HG02610 (cell line): ENCODE measurements at regions not wholly inside any gene's neighbourhood (a gene's known extent, or its start where the extent isn't known, plus 50 kb on each side); places are given as distances from the start of the nearest gene placed in this dataset.

Experiments used
- ATAC-seq: cut with Tn5 transposase; IDR thresholded peaks from one replicate; pipeline ENCODE4 v1.9.1; 2021; ENCODE audit warnings: mild to moderate bottlenecking, moderate library complexity; ENCODE audit not compliant: unreplicated experiment

DNA sequence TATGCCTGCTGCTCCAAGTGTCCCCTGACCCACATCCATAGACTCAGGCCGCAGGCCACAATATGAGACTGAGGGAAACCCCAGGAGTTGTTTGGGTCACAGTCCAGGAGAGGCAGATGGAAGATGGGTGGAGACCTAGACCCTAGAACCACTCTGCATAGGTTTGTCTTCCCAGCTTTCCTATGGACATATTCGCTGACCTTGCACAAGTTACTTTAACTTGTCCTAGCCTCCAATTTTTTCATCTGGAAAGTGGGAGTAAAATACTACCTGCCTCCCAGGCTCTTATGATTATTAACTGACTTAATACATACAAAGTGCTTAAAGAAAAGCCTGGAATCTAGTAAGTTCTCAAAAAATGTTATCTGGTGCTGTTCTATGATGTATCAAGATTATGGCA, 157.1 kb upstream of the IFNG-AS1 start:
- no peak for ATAC-seq

DNA sequence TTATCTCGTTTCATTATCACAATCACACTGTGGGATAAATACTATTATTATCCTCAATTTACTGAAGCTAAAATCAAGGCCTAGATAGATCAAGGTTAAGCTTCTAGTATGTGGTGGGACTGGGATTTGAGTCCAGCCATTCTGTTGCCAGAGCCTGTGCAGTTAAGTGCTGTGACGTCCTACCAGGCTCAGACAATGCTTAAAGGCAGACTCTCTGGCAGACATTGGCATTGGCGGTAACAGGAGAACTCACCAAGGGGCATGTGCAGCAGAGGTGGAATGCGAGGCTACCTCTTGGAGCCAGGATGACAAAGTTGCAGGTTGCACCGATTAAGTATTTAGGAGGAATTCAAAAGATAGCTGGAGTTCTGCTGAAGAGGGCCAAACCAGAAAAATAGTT, 155.6 kb upstream of the IFNG-AS1 start:
- ATAC-seq, result no peak

DNA sequence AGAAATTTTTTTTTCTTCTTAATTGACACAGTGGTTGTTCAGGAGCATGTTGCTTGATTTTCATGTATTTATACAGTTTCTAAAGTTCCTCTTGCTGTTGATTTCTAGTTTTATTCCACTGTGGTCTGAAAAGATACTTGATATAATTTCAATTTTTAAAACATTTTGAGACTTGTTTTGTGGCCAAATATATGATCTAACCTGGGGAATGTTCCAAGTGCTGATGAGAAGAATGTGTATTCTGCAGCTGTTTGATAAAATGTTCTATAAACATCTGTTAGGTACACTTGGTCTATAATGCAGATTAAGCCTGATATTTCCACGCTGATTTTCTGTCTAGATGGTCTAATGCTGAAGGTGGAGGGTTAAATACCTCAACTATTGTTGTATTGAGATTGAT, 151.4 kb upstream of the IFNG-AS1 start:
- ATAC-seq, result no peak

DNA sequence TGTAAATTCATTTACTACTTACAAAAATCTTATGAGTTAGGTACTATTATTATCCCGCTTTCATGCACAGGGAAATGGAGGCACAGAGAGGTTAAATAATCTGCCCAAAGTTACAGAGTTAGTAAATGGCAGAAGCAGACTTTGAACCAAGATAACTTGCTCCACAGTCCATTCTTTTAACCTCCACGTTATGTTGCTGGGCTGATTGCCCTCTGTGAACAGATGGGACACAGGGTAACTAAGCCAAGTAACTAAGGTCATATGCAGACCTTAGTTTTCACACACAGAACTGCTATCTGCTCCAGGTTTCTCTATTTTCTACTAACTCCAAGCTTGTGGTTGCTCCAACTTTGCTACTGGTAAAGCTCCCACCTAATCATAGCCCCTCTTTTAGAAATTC, 147.1 kb upstream of the IFNG-AS1 start:
- ATAC-seq, result no peak

DNA sequence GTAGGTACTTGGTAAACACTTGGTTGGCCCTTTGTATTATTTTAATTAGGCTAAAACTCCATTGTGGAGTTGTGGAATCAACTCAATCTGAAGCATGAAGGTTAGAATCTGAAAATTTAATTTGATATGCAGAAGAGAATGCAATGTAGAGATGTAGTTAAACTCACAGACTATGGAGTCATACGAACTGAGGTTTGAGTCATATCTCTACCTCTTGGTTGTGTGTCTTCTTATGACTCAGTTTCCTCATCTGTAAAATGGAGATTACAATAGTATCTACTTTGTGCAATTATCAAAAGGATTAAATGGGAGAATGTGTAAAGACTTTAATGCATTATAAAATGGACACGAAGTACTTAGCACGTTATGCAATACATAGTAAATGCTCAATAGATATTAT, 146.0 kb upstream of the IFNG-AS1 start:
- no peak for ATAC-seq

DNA sequence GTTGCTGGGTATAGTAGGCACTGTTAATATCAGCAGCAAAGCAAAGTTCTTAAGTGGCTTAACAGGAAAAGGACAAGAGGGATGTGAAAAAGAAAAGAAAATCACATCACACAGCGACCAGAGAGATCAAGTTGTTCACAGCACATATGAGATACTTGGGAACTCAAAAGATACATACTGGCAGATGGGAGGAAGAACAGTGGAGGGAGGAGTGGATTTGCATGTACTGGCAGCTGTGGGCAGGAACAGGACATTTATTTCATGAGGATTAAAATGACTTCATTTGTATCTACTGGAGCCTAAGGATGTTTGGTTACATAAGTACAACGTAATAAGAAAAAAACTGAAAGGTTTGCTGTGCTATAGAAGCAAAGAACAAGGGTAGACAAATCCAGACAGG, 136.5 kb upstream of the IFNG-AS1 start:
- no peak for ATAC-seq

DNA sequence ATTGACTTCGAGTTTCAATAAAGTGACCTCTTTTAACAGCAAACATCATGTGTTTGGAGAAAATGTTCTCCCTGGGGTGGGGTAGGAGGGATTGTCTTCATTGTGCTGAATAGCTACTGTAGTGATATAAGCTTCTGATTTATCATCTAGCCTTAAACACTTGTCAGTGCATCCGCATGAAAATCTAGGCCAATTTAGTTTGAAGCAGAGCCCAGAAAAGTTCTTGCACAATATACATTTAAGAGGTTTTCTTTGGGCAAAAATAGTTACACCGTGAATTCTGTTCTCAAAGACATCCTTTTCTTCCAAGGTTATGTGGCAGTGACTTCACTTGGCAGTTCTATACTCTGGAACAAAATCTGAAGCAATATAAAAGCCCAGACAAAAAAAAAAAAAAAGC, 136.0 kb upstream of the IFNG-AS1 start:
- no peak for ATAC-seq

DNA sequence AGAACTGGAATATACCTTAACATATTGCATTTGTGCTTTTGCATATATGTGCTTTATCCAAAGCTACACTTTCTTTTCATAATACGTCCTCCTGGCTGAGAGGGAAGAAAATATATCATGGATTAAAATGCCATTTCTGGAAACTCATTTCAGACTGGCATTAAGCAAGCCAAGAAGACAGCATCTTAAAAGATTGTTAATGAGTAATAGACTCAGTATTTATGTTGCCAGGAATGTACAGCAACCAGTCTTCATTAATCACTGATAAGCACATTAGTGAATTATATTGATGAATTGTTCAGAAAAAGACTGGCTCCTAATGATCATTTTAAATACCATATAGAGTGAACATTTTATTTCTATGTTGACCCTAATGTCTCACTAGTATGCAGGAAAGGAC, 134.9 kb upstream of the IFNG-AS1 start:
- ATAC-seq, result no peak

DNA sequence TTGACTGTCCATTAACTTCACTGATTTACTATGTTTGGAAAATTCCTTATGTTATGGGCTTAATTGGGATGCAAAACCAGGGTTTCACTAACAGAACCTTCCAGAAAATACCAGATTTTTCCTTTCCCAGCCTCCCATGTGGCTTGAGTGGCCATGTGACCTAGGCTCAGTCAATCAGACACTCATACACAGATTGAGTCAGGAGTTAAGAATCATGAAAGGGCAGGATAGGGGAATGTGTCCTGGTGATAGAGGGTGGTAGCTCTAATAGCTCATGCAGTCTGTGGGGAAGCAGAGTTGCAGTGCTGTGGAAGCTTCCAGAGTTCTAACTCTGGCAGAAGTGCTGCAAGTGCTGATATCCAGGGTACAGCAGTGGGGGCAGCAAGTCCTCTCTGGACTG, 134.1 kb upstream of the IFNG-AS1 start:
- ATAC-seq, result no peak

DNA sequence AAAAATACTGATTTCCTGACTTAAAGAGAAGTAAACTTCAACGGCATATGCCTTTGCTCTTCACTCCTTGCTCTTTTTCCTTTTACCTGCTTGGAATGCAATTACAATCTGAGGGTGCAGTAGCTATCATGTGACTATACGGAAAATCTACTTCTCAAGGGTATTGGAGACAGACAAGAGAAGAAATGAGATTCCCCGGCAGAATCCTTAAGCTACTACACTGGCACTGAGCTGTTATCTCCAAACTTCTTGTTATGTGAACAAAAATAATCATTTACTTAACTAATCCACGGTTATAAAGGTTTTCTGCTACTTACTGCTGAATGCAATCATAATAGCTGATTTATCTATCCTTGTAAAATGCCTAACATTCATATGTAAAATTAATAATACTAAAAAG, 118.0 kb upstream of the IFNG-AS1 start:
- ATAC-seq, result no peak

DNA sequence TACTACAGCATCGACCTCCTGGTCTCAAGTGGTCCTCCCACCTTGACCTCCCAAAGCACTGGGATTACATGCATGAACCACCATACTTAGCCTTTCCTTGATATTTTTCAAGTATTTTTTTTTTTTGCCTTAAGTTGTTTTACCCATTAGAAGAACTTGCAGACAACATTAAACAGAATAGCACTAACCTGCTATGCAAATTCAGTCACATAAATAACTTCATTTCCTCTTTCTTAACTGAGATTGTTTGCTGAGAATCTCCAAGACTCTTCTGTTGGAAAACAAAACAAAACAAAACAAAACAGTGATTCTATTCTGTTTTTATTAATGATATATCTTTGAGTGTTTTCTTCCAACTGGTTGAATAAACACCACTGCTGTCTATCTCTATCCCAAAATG, 115.9 kb upstream of the IFNG-AS1 start:
- ATAC-seq, result no peak

DNA sequence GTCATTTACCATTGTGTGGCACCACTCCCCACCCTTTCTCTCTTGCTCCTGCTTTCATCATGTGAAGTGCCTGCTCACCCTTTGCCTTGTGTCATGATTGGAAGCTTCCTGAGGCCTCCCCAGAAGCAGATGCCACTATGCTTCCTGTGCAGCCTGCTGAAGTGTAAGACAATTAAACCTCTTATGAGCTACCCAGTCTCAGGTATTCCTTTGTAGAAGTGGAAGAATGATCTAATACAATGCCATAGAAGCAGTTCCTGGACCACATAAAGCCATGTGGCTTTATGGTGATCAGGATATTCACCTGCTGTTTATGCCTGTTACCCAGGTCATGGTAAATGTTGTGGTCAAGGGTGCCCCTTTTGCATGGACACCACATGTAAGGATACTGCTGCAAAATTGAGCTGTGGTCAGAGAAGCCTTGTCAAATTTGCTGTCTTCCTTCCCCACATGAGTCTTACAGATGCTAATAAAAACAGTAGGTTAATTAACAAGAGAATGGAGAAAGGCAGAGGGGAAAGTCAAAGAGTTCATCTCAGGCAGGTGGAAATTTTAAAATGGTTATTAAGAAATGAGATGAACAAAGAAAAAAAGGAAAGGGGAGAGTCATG, 112.8 kb upstream of the IFNG-AS1 start:
- ATAC-seq, result no peak

DNA sequence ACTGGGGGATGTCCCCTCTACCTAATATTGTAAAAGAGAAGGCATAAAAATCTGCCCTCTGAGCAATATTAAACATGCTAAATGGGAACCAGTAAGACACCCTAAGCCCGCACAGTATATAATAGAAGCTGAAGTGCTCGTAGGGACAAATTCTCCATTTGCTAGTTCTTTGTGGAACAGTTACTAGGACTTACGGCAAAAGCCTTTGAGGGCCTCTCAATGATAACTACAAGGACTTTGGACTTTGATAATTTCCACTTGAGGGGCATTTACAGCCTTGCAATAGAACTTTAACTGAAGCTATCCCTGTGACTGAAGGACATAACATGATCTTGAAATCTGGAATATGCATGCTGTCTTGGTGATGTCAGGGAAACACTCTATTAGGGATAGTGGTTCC, 111.5 kb upstream of the IFNG-AS1 start:
- no peak for ATAC-seq

DNA sequence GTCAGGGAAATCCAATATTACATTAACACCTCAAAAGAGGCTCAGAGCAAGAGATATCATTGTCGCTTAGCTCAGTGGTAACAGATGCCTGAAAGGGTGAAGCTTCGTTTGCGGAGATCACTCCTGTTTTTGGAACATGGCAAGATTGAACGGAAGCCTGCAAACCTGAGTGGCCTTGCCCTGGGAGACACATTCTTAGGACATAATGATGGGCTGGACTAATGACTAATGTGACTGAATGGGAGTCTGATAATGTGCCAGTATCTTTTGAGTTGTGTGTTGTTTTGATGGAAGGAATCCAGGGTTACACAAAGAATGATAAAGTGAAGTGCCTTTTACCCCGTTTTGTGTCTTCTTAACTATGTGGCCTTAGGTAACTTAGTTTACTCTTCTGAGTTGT, 109.3 kb upstream of the IFNG-AS1 start:
- no peak for ATAC-seq

DNA sequence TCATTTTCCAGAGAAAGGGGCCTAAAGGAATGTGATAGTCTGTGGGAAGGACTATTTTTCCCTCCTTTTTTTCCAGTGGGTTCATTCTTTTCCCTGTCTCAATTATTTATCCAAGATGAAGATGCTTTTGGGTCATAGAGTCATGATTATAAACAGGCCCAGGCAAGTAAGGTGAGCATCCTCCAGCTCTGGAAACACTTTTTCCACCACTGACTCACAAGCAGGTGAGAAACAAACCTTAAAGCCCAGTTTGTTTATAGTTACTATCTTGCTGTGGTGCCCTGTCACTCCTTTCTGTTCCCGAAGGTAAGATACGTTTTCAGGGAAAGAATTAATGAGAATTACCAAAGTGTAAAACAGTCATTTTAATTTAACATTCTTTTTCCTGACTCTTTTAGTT, 107.7 kb upstream of the IFNG-AS1 start:
- no peak for ATAC-seq

DNA sequence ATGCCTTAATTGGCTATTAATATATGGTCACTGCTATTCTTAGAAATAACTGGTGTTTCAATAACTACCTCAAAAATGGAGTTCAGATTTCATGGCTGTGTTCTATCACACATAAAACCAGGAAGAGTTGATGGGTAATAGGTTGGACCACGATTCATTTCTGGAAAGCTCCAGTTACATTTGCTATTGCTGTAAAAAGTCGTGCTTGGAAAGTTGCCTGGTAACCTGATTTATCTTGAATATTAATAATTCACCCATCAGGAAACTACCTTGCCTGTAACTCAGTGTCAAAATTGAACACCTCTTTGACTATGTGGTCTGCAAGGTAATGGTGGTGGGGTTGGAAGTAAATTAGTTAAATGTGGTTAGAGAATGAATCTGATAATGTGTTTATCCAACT, 104.7 kb upstream of the IFNG-AS1 start:
- no peak for ATAC-seq

DNA sequence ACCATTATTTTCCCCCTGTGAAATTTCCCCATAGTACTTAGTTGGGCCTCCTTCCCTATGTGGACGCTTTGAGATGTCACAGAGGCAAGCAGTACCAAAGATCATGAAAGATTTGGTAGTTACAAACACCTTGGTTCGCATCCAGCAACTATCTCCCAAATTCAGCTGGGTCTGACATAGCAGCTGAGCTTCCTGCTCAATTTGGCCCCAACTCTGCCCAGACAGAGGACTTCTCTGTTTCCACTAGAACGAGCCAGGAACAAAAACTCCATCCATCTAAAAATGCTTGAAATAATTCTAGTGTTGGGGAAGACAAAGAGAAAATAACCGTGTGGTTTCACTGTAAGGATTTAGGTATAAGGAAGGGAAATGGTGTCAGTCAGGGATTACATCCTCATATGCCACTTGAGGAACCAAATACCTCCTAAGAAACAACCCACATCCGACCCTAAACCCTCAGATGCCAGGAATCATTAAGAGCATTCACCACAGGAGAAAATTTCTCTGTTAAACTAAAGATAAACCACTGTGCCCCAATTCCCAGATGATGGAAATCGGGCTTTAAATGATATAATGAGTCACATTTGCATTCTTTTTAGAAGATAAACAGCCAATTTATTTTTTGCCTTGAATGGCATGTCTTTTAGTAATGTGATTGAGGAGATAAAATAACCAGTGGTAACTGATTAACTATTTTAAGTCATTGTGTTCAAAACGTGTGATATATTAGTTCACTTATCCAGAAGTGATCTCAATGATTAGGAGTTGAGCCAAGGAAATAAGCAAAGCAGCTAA, 103.7 kb upstream of the IFNG-AS1 start:
- ATAC-seq, result no peak

DNA sequence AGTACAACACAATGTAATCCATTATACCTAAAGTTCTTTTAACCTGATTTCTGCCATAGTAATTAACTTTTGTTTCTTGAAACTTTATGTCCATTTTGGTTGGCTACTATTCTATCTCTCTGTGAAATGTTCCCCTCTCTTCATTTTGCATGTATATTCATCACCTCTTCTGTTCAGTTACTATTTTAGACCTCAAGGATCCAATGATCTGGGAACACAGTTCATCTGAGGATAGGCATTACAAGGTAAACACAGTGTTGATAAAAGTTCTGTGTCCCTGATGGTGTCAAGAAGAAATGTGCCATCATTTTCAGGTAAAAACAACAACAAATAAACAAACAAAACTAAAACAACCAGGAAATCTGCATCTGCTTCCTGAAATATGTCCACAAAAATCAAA, 102.2 kb upstream of the IFNG-AS1 start:
- ATAC-seq, result no peak

DNA sequence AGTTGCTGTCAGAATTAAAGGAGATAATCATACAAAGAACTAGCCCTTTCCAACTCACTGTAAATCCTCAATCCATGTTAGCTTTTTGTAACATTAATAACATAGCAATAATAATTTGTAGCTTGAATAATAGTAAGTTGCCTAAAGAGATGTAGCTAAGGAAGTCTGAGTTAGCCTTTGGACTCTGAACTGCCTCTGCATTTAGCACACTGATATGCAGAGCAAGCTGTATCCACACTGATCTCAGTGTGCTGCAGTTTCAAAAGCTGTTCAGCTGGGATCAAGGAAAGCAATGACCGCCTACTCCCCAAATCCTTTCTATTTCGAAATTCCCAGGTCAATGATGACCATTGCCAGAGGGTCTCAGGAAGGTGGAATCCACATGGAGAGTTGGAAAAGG, 99.3 kb upstream of the IFNG-AS1 start:
- ATAC-seq, result no peak

DNA sequence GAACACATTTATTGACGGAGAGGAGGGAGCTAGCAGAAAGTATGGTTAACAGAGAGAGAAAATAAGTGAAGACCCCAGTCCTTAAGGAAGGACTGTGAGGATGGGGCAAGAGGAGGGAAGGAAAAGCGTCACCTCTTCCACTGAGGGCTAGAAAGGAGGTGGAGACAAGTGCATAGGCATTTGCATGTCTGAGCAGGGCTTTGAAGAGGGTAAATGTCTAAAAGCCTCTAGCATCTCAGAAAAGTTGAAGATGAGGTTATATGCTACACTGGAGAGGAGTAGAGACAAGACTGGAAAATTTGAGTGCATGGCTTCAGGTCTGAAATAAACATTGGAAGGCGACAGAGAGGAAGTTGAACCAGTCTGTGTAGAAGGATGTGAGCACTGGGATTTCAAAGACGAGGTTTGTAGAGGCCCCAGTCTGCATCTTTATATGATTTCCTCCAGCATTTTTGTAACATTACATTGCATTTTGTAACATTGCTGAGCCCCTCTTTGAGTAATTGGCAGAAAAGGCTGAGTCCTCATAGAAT, 98.5 kb upstream of the IFNG-AS1 start:
- ATAC-seq, result no peak

DNA sequence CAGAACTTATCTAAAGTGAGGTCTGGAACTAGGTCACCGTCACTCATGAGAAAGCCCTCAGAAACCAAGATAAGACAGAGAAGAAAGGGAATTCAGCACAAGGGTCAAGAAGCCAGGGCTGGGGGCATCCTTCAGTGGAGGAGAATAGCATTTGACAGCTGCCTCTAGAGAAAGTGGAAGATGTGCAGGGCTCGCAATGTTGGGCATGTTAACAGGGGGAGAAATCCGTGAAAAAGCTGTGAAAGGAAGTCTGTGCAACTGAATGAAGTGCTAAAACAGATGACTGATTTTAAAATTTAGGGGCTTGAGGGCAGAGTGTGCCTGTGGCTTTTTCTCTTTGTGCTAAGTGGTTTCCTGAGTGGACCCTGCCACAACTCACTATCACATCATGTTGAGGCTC, 97.7 kb upstream of the IFNG-AS1 start:
- no peak for ATAC-seq

DNA sequence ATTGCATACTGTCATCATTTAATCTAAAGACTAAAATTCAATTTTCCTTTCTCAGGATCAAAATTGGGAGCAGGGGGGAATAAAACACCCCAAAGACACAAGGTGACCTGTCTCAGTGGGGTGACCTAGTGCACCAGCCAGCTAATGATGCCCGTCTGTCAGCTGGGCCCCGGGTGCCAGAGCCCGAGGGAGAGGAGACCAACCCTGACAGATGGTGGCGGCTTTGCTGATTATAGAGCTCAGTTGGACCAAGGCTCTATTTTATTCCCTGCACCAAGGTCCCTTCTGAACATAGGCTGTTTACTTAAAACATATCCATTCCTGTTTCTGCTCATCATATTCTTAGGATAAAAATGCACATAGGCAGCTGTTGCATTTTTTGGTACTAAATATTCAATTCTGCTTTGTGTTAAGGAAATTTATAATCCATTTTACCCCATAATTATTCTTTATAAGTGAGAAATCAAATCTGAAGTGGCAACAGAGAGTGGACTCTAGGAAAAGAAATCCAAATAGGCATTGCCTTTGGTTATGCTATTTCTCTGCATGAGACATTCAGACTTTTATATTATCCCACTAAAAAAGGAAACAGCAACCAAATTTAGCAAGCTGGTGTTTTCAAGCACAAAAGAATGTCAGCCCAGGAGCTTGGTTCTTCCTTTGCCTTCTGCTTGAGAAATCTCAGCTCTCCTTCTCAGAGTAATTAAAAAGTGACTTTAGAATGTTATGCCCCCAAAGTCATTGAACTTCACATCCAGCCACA, 96.8 kb upstream of the IFNG-AS1 start:
- no peak for ATAC-seq
